COLO668 (cell line): ENCODE measurements at regions not wholly inside any gene's neighbourhood (a gene's known extent, or its start where the extent isn't known, plus 50 kb on each side); places are given as distances from the start of the nearest gene placed in this dataset.
"Not testable (repeated sequence)": the region's sequence is repeated elsewhere in the genome, so short reads cannot be mapped to it uniquely, and the experiment has no call there.

Source experiments
- DNase-seq: peaks from one replicate; lab custom pipeline; 2025; ENCODE audit not compliant: unreplicated experiment; lab: John Stamatoyannopoulos, UW

- DNase-seq: no peak
Observed at GRCh38 chr12:93079271-93079670, 150.2 kb upstream of the EEA1 start.

GRCh38 chr12:93079976-93080375 is 150.9 kb upstream of the EEA1 start:
- DNase-seq: no peak

- DNase-seq: no peak
Observed at GRCh38 chr12:93080452-93080851, 151.4 kb upstream of the EEA1 start.

- DNase-seq: no peak
Observed at GRCh38 chr12:93080994-93081809, 152.1 kb upstream of the EEA1 start.

- no peak for DNase-seq
Observed at GRCh38 chr12:93081810-93082165, 152.7 kb upstream of the EEA1 start.

- no peak for DNase-seq
Observed at GRCh38 chr12:93085383-93086287, 156.5 kb upstream of the EEA1 start.

GRCh38 chr12:93086288-93086727 is 157.2 kb upstream of the EEA1 start:
- no peak for DNase-seq

GRCh38 chr12:93087840-93088610 is 158.9 kb upstream of the EEA1 start:
- no peak for DNase-seq

- DNase-seq: no peak
Observed at GRCh38 chr12:93089805-93090569, 160.9 kb upstream of the EEA1 start.

- DNase-seq: no peak
Observed at GRCh38 chr12:93090731-93091172, 161.7 kb upstream of the EEA1 start.

GRCh38 chr12:93091886-93092648 is 163.0 kb upstream of the EEA1 start:
- no peak for DNase-seq

GRCh38 chr12:93092649-93092945 is 163.5 kb upstream of the EEA1 start:
- no peak for DNase-seq

- DNase-seq: no peak
Observed at GRCh38 chr12:93093243-93093642, 164.1 kb upstream of the EEA1 start.

GRCh38 chr12:93094222-93094621 is 165.1 kb upstream of the EEA1 start:
- DNase-seq: not testable (repeated sequence)

GRCh38 chr12:93094988-93095737 is 166.1 kb upstream of the EEA1 start:
- peak; percentile 30 for DNase-seq

GRCh38 chr12:93097417-93097816 is 168.3 kb upstream of the EEA1 start:
- no peak for DNase-seq

GRCh38 chr12:93098077-93098476 is 169.0 kb upstream of the EEA1 start:
- DNase-seq: peak; percentile 75

- no peak for DNase-seq
Observed at GRCh38 chr12:93099792-93100191, 170.7 kb upstream of the EEA1 start.

GRCh38 chr12:93100610-93101009 is 171.5 kb upstream of the EEA1 start:
- no peak for DNase-seq
